Astrocyte (in vitro differentiated cells and primary cell): ENCODE measurements at regions not wholly inside any gene's neighbourhood (a gene's known extent, or its start where the extent isn't known, plus 50 kb on each side); places are given as distances from the start of the nearest gene placed in this dataset.

Source experiments
- DNase-seq: peaks from one replicate; pipeline ENCODE4 v3.0.0-alpha.2; 2010; ENCODE audit warnings: low read depth
- FAIRE-seq: peaks from 2 replicates; lab custom pipeline; 2011; peaks lifted over from hg19 to GRCh38; lab: Jason Lieb, UNC
- H2AFZ ChIP-seq: 2 replicates; pipeline ENCODE4 v1.6.0; 2012; ENCODE audit warnings: low read depth, low read length, inconsistent platforms
- H3K27ac ChIP-seq: 2 replicates; pipeline ENCODE4 v1.5.1; 2011; ENCODE audit warnings: low read depth, low read length, inconsistent platforms
- H3K27me3 ChIP-seq: 2 replicates; pipeline ENCODE4 v1.6.0; 2011; ENCODE audit warnings: low read length, inconsistent platforms; ENCODE audit not compliant: insufficient read depth
- H3K36me3 ChIP-seq: 2 replicates; pipeline ENCODE4 v1.5.1; 2011; ENCODE audit warnings: low read length, inconsistent platforms; ENCODE audit not compliant: insufficient read depth
- H3K4me1 ChIP-seq: 2 replicates; pipeline ENCODE4 v1.5.1; 2011; ENCODE audit warnings: low read length, inconsistent platforms; ENCODE audit not compliant: insufficient read depth
- H3K4me2 ChIP-seq: 2 replicates; pipeline ENCODE4 v1.6.0; 2012; ENCODE audit warnings: low read length, inconsistent platforms
- H3K4me3 ChIP-seq: 2 replicates; pipeline ENCODE4 v1.5.1; 2011; ENCODE audit warnings: low read depth, mild to moderate bottlenecking, low read length, inconsistent platforms; ENCODE audit not compliant: insufficient read depth
- H3K79me2 ChIP-seq: 2 replicates; pipeline ENCODE4 v1.6.0; 2012; ENCODE audit warnings: mild to moderate bottlenecking, low read length, inconsistent platforms; ENCODE audit not compliant: insufficient read depth
- H3K9ac ChIP-seq: 2 replicates; pipeline ENCODE4 v1.6.0; 2012; ENCODE audit warnings: mild to moderate bottlenecking, low read length, inconsistent platforms
- H3K9me3 ChIP-seq: 2 replicates; pipeline ENCODE4 v1.5.1; 2012; ENCODE audit warnings: low read depth, mild to moderate bottlenecking, low read length, inconsistent platforms; ENCODE audit not compliant: insufficient read depth
- H4K20me1 ChIP-seq: 2 replicates; pipeline ENCODE4 v1.6.0; 2012; ENCODE audit warnings: low read length, inconsistent platforms; ENCODE audit not compliant: insufficient read depth
- H3K27ac Mint-ChIP-seq: one replicate; pipeline ENCODE4 v1.8.0; 2021; ENCODE audit warnings: mild to moderate bottlenecking, mixed read lengths; ENCODE audit not compliant: unreplicated experiment
- H3K27me3 Mint-ChIP-seq: one replicate; pipeline ENCODE4 v1.8.0; 2021; ENCODE audit warnings: low read depth, mixed read lengths; ENCODE audit not compliant: unreplicated experiment
- H3K36me3 Mint-ChIP-seq: one replicate; pipeline ENCODE4 v1.8.0; 2021; ENCODE audit warnings: low read depth, mixed read lengths; ENCODE audit not compliant: unreplicated experiment
- H3K4me1 Mint-ChIP-seq: one replicate; pipeline ENCODE4 v1.8.0; 2021; ENCODE audit warnings: low read depth, mixed read lengths; ENCODE audit not compliant: unreplicated experiment
- H3K4me3 Mint-ChIP-seq: one replicate; pipeline ENCODE4 v1.8.0; 2021; ENCODE audit warnings: mild to moderate bottlenecking, moderate library complexity, mixed read lengths; ENCODE audit not compliant: unreplicated experiment
- H3K9me3 Mint-ChIP-seq: one replicate; pipeline ENCODE4 v1.8.0; 2021; ENCODE audit warnings: mild to moderate bottlenecking, mixed read lengths; ENCODE audit not compliant: unreplicated experiment
- CTCF ChIP-seq: IDR thresholded peaks from 2 replicates; pipeline ENCODE4 v1.5.1; 2011; ENCODE audit warnings: low read depth, mild to moderate bottlenecking, inconsistent platforms, low read length, moderate library complexity; ENCODE audit not compliant: insufficient read depth
- EZH2 ChIP-seq: IDR thresholded peaks from 2 replicates; pipeline ENCODE4 v1.6.1; 2012; ENCODE audit warnings: mild to moderate bottlenecking, low read length, inconsistent platforms; ENCODE audit not compliant: insufficient read depth

GRCh38 chr1:56216218-56216617, 363.1 kb downstream of the PLPP3 start:
- Histone ChIP-seq H3K4me1 (no peaks in the 10 kb centered on the region), H3K4me3 (no peak overlapping the region), H3K79me2 (no peaks in the 10 kb centered on the region), H2AFZ (peak overlapping the region; percentile 23), H4K20me1 (no peaks in the 10 kb centered on the region), H3K27me3 (no peaks in the 10 kb centered on the region), H3K9me3 (no peaks in the 10 kb centered on the region), H3K4me2 (no peak overlapping the region), H3K36me3 (no peaks in the 10 kb centered on the region), H3K9ac (no peak overlapping the region), H3K27ac (no peak overlapping the region)
- FAIRE-seq = no peak
- peak; percentile 27 for DNase-seq
- no peak overlapping the region for H3K4me3 Mint-ChIP-seq
- TF ChIP-seq CTCF (no peak), EZH2 (no peak)
- no peaks in the 10 kb centered on the region for H3K4me1 Mint-ChIP-seq
- no peaks in the 10 kb centered on the region for H3K36me3 Mint-ChIP-seq
- no peaks in the 10 kb centered on the region for H3K27me3 Mint-ChIP-seq
- no peak overlapping the region for H3K27ac Mint-ChIP-seq
- H3K9me3 Mint-ChIP-seq = no peaks in the 10 kb centered on the region

- Histone ChIP-seq H3K79me2 (no peaks in the 10 kb centered on the region), H2AFZ (no peak overlapping the region), H3K36me3 (no peaks in the 10 kb centered on the region), H3K27ac (no peak overlapping the region), H3K4me3 (no peak overlapping the region), H3K27me3 (no peaks in the 10 kb centered on the region), H3K9ac (no peak overlapping the region), H3K4me1 (no peaks in the 10 kb centered on the region), H3K9me3 (no peaks in the 10 kb centered on the region), H3K4me2 (no peak overlapping the region), H4K20me1 (no peaks in the 10 kb centered on the region)
- Mint-ChIP-seq H3K9me3 (no peaks in the 10 kb centered on the region), H3K4me3 (no peak overlapping the region), H3K27me3 (no peaks in the 10 kb centered on the region), H3K36me3 (no peaks in the 10 kb centered on the region), H3K27ac (no peak overlapping the region), H3K4me1 (no peaks in the 10 kb centered on the region)
- DNase-seq (peak; percentile 10), FAIRE-seq (no peak)
- TF ChIP-seq CTCF = no peak
- no peak for TF ChIP-seq EZH2
Observed at GRCh38 chr1:56215771-56216170, 363.6 kb downstream of the PLPP3 start.

- Histone ChIP-seq H3K4me2 (no peak overlapping the region), H3K36me3 (no peaks in the 10 kb centered on the region), H3K4me3 (no peak overlapping the region), H3K9ac (no peak overlapping the region), H3K27me3 (no peaks in the 10 kb centered on the region), H4K20me1 (no peaks in the 10 kb centered on the region), H3K27ac (no peak overlapping the region), H3K4me1 (no peaks in the 10 kb centered on the region), H3K79me2 (no peaks in the 10 kb centered on the region), H2AFZ (no peak overlapping the region), H3K9me3 (no peaks in the 10 kb centered on the region)
- Mint-ChIP-seq H3K9me3 (no peaks in the 10 kb centered on the region), H3K27me3 (no peaks in the 10 kb centered on the region), H3K27ac (no peak overlapping the region), H3K4me3 (no peak overlapping the region), H3K36me3 (no peaks in the 10 kb centered on the region), H3K4me1 (no peaks in the 10 kb centered on the region)
- no peak for TF ChIP-seq CTCF
- no peak for TF ChIP-seq EZH2
- FAIRE-seq = no peak
- DNase-seq = no peak
Observed at GRCh38 chr1:56215086-56215485, 364.3 kb downstream of the PLPP3 start.
